Renal cortical epithelial cell (primary cell): ENCODE measurements at regions not wholly inside any gene's neighbourhood (a gene's known extent, or its start where the extent isn't known, plus 50 kb on each side); places are given as distances from the start of the nearest gene placed in this dataset.
"Not testable (repeated sequence)": the region's sequence is repeated elsewhere in the genome, so short reads cannot be mapped to it uniquely, and the experiment has no call there.

Experiments
- DNase-seq: peaks from one replicate; pipeline ENCODE4 v3.0.0-alpha.2; 2011; ENCODE audit warnings: low read depth

DNA sequence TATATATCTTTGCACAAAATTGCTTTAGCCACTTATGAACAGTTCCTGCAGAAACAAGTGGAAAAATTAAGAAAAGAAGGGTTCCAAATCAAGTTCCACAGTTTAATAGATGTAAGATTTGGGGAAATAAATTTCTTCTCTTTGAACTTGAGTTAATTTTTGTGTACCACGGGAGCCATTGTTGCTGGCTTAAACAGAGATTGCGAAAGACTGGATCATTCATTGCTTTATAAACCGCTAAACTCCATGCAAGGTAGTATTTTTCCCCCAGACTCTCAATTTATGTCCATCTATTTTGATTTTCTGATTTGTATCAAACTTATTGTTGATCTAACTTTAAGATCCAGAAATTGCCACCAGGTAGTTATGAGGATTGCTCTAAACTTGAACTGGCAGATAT lies 246.1 kb upstream of the ADGRL4 start:
- DNase-seq = no peak

DNA sequence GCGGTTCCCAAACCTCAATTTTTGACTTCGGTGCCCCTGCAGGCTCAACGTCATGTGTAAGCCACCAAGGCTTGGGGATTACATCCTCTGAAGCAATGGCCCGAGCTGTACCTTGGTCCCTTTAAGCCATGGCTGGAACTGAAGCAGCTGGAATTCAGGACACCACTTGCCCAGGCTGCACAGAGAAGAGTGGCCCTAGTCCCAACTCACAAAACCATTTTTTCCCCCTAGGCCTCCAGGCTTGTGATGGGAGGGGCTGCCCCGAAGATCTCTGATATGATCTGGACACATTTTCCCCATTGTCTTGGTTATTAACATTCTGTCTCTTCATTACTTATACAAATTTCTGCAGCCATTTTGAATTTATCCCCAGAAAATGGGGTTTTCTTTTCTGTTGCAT lies 233.3 kb upstream of the ADGRL4 start:
- no peak for DNase-seq

DNA sequence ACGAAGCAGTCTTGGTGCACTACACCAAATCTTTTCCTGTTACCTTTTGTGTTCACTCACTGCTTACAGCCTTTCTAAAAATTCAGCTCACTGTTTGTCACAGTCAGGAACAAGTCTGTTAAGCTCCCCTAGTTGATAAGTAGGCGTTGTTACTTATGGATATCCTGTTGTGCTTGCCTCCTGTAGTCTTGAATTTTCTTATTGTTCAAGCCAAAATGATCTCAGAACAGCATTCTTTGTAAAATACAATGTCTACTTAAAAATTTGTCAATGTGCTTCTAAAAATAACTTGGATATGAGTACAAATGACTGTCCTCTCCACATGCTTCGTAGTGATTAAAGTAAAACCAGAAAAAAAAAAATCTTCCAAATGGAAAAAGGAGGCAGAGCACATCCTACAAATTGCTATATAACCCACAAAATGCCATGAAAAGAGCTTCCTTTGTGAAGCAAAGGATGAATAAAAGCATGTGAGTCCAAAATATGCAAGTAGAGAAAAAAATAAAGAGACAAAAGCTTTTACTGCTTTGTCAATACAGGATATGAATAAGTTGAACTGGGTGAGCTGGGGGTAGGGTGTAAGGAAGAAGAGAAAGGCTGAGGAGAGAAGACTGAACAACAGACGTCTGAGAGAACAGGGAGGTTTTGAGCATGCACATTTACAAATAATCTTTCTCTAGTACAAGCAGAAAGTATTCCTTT lies 228.9 kb upstream of the ADGRL4 start:
- DNase-seq = no peak

DNA sequence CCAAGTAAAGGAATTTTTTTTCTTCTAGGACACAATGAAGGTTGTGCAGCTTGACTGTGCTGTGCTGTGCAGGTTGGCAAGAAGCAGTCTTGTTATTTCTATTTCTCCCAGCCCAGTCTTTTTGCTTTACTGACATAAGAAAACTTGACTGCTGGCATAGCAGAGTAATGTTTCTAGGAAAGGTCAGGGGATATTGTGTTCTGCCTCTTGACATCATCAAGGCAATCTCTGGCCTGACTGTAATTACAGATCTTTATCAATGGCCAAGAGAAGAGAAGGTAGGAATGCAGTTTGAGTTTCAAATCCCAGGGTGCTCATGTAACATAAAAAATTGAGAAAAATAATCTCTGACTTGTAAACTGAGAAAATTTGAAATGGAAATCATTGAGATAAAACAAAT lies 226.3 kb upstream of the ADGRL4 start:
- DNase-seq = no peak

DNA sequence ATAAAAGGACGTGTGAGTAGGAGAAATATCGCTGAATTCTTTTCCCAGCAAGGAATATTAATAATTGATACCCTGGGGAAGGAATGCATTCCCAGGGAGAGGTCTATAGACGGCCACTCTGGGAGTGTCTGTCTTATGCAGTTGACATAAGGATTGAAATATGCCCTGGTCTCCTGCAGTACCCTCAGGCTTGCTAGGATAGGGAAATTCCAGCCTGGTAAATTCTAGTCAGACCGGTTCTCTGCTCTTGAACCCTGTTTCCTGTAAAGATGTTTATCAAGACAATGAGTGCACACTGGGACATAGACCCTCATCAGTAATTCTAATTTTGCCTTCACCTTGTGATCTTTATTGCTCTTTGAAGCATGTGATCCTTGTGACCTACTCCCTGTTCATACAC lies 224.2 kb upstream of the ADGRL4 start:
- DNase-seq = not testable (repeated sequence)

DNA sequence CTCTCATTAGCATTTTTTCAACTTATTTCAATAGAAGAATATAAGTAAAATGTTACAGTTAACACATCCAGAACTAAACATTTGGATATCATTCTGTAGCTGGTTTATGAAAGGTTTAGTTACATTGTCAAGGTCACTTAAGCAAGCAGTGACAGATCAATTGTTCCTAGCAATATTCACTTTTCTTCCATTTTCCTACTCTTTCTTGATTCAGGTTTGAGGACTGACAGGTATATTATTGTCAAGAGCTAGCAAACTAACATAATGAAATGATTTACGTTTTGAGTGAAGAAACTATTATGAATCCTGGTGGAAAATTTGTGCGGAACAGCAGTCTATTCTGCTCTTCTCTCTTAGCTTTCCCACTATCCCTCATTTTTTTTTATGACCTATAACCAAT lies 220.4 kb upstream of the ADGRL4 start:
- no peak for DNase-seq

DNA sequence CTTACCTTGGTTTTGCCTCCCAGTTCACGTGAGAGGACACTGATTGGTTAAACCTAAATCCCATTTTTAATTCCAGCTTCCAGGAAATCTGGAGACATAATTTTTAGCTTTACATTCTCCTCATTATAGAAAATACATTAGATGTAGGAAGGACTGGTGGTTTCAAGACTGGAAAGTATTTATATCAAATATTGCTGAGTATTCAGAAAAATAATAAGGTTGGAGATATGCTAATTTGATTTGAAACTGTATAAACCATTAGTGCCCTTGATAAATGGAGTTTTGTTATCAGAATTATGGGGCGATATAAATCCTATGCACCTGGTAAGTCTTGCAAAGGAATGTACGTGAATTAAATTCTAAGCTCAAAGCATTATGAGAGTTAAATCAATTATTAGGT lies 218.0 kb upstream of the ADGRL4 start:
- DNase-seq = no peak

DNA sequence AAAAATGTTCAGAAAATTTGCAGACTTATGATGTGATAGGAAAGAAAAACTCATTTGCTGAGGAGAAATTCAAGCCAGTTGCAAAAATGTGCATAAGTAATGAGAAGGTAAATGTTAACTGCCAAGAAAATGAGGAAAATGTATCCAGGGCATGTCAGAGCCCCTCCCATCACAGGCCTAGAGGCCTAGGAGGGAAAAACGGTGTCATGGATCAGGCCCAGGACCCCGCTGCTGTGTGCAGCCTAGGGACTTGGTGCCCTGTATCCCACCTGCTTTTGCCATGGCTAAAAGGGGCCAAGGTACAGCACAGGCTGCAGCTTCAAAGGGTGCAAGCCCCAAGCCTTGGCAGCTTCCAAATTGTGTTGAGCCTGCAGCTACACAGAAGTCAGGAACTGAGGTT lies 214.0 kb upstream of the ADGRL4 start:
- no peak for DNase-seq

DNA sequence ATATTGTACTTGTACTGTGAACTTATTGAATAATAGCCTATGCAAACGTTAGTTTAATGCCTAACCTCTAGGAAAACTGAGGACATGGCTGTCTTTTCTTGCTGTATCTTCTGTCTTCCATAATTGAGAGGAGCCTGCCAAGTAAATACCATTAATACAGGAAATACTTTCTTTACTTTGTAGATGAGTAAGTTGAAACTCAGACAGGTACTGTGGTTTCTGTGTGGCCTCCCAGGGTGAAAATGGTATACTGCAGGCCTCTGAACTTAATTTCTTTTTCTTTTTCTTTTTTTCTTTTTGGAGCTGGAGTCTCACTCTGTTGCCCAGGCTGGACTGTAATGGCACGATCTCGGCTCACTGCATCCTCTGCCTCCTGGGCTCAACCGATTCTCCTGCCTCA lies 208.8 kb upstream of the ADGRL4 start:
- no peak for DNase-seq

DNA sequence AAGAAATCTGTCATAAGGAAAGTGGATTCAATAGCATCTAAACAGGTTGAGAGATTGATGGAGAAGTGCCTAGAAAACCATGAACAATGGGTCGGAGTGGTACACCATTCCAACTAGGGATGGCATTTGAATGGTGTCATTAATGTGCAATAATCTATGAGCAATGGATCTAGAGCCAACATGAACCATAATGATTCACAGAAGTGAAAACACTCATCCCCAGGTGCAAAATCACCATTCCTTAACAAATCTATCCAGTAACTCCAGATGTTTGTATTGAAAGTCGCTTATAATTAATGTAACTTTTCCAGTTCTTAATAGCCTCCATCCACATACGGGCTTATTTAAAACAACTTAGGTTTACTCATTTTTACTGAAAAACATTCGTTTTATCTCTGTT lies 201.3 kb upstream of the ADGRL4 start:
- DNase-seq = no peak

DNA sequence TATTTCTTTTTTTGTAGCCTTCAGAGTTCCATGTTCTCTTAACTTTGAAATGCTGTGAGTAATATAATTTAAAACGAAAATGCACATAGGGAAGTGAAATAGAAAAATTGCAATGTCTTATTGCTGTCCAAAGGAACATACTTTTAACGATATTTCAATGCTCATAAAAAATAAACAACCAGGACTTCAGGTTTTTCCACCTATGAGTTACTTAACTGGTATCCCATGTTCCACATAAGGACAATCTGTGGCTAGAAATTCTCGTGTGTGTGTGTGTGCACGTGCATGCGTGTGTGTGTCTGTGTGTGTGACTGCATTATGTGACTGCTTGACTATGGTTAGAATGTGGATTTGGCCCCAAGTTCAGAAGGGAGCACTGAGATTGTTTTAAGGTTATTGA lies 200.8 kb upstream of the ADGRL4 start:
- no peak for DNase-seq

DNA sequence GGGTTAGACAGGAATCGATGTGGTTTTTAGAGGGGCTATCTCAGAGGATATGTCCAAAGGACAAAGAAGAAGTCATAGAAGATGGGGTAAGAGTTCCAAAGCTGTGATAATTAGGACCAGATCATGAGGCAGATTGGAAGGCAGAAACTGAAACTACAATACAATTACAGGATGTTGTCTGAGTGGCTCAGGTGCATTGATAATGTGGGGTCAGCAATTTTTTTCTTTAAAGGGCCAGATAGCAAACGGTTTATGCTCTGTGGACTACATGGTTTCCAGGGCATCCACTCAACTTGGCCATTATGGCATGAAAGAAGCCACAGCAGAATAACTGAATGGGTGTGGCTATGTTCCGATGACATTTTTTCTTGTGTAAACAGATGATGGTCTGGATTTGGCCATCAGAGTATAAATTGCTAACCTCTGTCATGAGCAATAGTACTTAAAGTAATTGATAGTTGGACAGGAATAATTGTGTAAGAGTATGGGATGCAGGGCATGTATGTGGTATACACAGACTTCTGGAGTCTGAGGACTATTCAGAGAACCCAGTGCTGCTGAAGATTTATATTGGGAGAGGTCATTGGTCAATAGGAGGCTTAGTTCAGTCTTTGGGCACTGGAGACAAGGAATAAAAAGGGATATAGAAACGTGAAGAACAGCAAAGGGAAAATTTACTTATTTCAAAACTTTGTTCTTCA lies 198.4 kb upstream of the ADGRL4 start:
- no peak for DNase-seq

DNA sequence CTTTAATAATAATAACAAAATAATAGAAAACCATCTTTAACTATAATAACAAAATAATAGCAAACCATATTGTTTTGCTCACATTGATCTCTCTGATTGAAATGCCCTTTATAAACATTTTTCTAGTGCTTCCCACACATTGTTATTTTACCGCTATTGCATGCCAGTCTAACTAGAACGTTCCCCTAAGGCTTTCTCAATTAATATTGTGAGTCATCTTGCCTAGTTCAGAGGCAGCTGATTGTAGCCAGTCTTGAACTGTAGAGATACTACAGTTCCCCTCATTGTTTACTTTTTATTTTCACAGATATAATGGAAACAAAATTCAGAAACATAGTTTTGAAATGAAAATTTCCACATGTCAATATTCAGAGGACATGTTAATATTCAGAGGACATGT lies 192.3 kb upstream of the ADGRL4 start:
- DNase-seq = peak; percentile 88

DNA sequence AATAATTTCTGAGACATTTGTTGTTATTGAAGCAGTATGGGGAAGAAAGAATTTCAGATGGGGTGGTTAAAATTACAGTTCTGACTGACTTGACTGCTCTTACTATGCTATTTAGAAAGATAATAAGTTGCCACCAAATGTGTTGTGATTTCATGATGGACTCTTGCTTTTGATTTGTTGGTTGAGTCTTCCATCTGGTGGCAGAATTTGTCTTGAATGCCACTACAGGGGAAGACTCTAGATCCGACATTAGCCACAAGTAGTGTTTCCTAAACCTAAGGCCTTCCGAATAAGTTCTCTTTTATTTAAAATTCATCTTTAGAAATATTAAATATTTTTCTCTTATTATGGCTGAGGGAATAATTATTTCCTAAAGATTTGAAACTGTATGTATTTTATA lies 190.9 kb upstream of the ADGRL4 start:
- DNase-seq = peak; percentile 61

DNA sequence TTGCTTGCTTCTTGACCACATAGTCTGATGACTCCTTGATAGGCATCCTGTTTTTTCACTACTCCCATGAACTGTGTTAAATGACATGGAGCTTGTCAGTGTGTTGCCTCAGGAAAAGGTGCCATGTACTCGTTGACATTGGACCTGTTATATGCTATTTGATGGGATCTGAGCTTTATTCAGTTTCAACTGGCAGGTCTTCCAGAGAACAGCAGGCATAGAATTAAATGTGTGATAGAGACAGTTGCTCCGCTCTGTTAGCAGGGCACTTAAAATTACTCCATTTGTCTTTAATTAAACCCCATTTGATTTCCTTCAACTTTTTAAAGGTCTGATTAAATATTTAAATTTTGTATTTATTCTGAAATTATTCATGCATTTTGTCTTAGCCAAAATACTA lies 189.7 kb upstream of the ADGRL4 start:
- DNase-seq = no peak

DNA sequence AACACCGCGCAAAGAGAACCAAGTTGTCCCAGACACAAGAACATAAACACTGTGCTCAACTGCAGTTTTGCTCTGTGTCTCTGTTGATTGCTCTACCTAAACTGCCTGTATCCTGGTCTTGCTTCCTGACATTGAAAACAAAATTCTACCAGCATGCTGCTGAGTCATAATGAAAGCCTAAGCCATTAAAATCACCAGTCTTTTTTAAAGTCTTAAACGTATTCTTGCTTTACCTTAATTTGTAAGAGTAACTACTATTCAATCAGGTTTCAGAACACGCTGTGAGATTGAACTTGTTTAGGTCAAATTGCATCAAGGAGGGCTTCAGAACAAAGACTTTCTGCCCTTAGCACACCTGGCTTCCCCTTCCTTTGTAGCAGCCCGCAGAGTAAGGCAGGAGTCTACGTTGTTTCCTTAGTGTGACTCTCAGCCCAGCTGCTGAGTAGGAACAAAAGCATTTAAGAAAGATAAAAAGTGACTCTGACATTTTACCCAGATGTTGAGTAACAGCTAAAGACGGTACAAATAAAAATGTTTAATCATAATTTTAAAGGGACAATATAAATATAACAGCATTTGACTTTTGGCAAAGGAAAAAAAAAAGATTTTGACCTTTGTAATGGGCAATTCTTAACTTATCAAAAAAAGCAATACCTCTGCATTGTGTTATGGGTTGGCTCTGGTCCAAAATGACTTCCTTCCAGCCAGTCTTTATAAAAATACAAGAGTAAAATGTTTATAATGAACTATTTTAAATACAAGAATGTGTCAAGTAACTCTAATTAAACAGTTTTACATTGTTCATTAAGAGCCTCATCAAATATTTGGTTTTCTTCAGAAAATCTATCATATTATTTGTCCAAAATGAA lies 186.9 kb upstream of the ADGRL4 start:
- peak; percentile 91 for DNase-seq

DNA sequence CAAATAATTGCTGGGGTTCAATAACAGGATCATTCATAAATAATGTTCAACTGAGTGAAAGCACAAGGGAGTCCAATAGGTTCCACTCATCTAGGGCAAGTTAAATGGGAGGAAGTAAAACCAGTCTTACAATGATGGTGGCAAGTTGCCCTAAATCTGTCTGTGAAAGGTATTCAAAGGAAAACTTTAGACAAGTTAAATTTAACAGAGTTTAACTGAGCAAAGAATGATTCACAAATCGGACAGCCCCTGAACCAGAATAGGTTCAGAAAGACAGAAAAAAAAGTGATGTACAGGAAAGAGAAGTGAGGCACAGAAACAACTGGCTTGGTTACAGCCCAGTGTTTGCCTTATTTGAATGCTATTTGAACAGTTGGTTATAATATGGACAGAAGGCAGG lies 183.5 kb upstream of the ADGRL4 start:
- DNase-seq = peak; percentile 84

DNA sequence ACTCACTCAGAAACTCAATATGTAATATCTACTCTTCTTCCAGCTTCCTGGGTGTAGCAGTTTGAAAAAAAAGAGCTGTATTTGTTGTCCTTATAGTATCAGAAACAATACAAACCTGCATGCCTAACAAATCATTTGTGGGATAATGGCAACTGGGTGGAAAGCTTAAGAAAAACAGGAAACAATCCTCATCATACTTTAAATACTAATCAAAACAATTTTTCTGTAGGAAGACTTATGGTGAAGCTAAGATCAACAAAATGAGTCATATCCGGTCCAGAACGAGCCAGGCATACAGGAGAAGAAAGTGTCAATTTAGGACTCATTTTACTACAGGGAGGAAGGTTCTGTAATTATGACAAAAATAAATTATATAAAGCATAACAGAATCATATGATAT lies 181.8 kb upstream of the ADGRL4 start:
- DNase-seq = peak; percentile 52

DNA sequence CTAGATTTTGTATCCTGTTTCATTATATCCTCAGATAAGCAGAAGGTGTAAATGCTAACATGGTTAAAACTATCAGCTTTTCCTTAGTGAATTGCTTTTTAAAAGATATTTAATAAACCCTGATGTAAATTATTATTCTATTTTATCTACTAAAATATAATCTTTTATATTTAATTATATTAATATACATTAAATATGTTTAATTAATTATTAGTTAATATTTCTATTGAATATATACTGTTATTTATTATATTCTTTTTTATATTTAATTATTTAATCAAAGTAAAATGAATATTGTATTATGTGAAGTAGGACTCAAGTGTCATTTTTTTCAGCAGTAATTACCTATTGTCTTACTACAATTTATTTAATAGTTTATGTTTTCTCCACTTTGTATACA lies 179.7 kb upstream of the ADGRL4 start:
- DNase-seq = no peak

DNA sequence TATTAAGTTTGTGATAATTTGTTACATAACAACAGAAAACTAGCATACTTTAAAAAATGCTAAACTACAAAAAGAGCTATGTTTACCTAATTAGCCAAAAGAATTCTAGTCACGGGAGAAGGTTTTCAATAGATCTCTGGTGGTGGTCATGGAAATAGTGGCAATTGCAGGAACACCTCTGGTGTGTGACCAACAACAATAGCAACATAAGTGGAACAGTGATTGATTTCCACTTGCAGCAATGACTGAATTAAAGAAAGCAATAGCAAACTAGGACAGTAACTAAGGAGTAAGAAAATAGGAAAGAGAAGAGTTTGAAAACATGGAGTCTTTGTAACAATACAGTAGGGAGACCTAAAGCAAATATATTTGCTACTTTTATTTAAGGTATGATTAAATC lies 171.3 kb upstream of the ADGRL4 start:
- DNase-seq = peak; percentile 47

DNA sequence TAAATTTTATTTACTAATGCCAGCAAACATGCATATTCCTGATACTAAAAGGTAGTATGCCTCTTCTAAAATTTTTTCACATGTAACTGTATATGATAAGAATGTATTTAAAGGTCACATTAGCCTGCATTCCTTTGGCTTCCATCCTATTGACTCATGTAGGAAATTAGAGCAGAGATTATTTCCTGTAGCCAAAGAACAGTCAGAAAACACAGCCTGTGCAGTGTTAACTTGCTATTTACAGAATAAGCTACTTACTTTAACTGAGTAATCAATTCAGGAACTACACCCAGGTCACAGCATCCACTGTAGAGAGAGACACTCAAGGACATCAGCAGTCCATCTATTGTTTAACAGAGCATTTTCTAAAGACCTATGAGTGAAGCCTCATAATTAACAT lies 154.5 kb upstream of the ADGRL4 start:
- DNase-seq = peak; percentile 41

DNA sequence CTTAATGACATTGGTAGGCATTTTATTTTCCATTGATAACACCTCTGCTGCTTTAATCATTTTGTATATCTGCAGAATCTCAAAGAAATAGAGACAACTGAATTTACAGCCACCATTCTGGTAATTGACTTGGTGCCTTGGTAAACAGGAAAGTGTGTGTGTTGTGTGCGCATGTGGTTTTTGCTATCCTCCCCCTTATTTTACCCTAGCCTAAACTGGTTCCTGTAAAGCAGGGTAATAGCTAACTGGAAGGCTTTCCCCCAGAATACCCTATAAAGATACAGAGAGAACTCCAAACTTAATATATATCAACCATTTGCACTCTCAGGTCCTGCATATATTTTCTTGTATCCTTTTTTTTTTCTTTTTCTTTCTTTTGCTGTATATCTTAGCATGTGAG lies 149.5 kb upstream of the ADGRL4 start:
- DNase-seq = no peak
